Stimulated activated CD4-positive, alpha-beta T cell treated with anti-CD3 and anti-CD28 coated beads, Interleukin-15, amount 100 ng/mL, for 24 hours (primary cell): ENCODE measurements at regions not wholly inside any gene's neighbourhood (a gene's known extent, or its start where the extent isn't known, plus 50 kb on each side); places are given as distances from the start of the nearest gene placed in this dataset.

ENCODE experiments used
- DNase-seq: peaks from one replicate; pipeline ENCODE4 v3.0.0-alpha.2; 2020

DNA sequence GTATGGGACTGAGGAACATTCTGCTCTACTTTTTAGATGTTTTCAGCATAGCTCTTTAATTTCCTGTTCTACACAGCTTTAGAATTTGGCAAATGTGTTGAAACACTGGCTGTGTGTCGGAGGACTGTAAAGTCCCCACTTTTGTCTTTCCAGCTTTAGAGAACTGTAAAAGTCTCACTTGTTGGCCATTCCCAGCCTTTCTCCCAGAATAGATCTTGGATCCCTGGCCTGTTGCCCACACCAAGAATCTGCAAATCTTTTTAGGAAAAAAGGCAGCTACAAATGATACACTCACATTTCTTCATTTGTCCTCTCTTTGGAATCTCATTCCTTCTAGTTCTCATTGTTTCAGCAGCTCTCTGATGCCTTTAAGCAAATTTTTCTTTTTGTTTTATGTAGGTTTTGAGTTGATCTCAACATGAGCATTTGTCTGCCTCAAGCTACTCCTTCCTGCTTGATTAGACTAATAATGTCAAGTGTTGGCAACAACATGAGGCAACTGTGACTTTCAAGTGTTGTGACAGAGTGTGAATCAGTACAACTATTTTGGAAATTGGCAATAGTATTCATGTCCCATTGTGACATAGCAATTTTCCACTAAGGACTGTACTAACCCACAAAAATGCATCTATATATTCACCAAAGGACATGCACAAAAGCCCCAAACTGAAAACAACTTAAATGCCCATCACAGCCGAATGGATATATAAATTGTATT is 610.8 kb downstream of the EPHA4 start:
- DNase-seq: no peak

GRCh38 chr2:220962556-220962955 is 609.5 kb downstream of the EPHA4 start:
- DNase-seq: no peak

DNA sequence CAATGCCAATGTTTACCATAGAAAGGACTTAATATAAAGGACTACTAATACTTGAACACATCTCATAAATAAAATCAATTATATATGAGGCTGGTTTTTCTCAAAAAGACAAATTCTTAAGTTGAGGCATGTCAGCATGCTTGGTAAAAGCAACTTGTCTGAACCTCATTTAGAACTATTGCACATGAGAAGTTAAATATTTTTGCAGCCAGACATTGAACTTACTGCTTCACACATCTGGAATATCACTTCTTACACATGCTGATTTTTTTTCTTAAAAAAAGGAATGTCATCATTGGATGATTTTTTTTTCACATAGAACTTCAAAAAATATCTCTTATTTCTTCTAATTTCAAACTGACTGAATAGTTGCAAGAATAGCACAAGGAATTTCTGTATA is 609.0 kb downstream of the EPHA4 start:
- DNase-seq: no peak

- DNase-seq: no peak
Observed at GRCh38 chr2:220963930-220964329, 608.2 kb downstream of the EPHA4 start.

DNA sequence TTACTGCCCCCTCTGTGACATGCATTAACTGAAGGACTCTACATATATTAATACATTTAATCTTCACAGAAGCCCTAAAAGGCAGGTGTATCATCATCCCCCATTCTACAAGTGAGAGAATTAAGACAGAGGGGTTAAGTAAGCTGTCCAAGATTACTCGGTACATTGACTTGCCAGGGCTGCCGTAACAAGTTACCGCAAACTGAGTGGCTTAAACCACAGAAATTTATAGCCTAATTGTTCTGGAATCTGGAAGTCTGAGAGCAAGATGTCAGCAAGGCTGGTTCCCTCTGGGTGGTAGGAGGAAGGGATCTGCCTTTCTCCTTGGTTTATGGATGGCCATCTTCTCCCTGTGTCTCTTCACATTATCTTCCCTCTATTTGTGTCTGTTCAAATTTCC is 605.5 kb downstream of the EPHA4 start:
- no peak for DNase-seq

DNA sequence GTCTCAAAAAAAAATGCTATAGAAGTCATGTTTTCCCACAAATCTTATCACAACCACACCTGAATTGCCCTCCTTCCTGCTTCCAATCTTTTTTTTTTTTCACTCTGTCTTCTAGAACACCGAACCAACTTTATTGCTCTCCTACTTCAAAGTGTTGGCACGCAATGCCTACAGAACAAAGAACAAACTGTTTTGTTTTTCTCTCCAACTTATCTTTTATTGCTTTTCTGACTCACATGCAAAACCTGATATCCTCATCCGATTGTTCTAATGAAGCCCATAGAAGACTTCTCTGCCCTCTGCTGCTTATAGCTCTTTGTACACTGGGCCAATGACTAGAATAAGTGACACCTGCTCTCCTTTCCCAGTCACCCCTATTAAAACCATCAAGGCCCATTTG is 602.8 kb downstream of the EPHA4 start:
- DNase-seq: no peak

GRCh38 chr2:220980966-220981675 is 591.0 kb downstream of the EPHA4 start:
- DNase-seq: no peak

DNA sequence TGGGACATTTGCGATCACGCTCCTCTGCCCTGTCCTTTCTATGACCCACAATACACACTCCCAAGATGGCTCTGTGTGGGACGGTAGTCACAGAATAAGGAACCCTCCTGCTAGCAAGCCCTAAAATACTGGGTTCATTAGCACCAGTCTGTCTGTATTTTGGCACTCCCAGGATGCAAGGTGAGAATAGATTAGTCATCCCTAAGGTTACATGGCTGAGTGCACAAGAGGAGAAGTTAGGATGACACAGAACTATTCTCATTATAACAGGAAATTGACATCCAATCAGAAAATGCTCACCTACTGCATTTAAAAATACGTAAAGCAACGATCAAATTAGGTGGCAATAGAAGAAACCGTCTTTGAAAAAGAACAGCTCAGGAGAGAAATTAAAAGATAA is 590.2 kb downstream of the EPHA4 start:
- DNase-seq: no peak

DNA sequence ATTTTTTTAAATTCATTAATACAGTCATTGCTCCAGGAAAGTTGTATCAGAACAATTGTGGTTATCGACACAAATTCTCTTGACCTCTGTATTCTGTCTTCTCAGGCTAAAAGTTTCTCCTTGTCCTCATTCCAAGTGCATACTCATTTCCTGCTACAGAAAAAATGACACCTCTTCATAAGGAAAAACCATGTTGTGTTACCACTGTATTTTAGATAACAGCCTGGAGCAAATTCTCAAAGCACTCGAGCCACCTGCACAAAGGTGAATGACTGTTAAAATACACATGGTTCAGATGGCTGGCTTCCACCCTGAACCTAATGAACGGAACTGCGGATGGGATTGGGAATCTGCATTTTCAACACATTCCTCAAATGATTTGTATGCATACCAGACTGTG is 586.5 kb downstream of the EPHA4 start:
- no peak for DNase-seq

- DNase-seq: no peak
Observed at GRCh38 chr2:220987839-220988238, 584.3 kb downstream of the EPHA4 start.

DNA sequence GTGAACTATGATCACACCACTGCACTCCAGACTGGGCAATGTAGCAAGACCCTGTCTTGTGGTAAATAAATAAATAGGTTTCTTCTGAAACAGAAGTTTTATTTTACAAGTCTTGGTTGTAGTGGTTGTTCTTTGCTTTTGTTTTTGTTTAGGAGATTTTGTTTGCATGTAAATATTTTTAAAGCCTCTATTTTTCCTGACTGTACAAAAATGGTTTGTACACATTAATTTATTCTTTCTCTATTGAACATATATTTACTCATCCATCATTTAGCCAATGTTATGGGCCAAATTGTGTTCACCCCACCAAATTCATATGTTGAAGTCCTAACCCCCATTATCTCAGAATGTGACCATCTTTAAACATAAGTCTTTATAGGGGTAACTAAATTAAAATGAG is 580.1 kb downstream of the EPHA4 start:
- no peak for DNase-seq

DNA sequence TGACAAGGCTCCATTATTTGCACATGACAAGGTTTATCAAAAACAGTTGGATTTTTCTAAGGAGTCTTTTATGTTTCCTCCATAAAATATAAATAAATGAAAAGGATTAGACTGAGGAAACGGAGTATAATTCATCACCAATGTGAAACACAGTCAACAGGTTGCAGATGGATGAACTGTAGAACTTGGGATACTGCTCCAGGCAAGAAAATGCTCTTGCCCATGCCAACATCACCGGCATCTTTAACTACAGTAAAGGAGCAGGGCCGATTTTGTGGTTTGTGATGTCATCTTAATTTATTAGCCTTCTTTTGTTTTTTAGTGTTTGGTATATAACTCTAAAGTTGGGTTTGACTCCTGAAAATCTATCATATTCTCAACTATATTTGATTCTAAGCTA is 577.3 kb downstream of the EPHA4 start:
- DNase-seq: no peak

DNA sequence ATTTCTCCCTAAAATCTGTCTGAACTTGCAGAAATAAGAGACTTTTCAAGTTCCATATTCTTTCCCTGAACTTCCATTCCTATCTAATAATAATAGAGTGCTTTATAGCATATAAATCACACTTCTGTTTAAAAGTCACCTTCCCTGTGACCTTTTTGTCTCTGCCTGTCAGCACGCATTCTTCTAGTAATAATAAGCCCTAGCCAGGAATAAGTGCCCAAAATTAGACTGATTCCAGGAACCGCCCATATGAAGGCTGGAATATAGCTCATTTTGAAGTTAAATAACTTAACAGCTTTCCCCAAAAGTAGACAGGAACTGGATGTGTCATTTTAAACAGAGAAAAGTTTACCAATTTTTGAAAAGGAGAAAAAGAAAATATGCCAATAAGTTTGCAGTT is 576.5 kb downstream of the EPHA4 start:
- no peak for DNase-seq

DNA sequence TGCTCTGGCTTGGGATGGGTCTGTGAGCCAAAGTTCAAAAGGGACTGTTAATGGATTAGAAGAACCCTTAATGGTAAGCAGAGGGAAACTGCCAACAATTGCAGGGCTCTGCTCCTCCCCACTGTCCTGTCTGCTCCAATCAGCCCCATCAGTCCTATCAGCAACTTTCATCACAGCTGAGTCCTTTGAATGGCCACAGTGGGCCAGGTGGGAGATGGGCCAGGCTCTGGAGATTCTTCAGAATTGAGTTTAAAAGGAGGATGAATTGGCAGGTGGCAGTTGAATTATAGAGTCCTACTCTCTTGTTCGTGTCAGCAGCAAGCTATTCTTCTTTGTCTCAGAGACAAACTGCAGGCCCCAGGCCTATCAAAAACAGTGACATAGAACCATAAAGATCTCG is 573.9 kb downstream of the EPHA4 start:
- DNase-seq: no peak

GRCh38 chr2:220999356-220999755 is 572.7 kb downstream of the EPHA4 start:
- no peak for DNase-seq

DNA sequence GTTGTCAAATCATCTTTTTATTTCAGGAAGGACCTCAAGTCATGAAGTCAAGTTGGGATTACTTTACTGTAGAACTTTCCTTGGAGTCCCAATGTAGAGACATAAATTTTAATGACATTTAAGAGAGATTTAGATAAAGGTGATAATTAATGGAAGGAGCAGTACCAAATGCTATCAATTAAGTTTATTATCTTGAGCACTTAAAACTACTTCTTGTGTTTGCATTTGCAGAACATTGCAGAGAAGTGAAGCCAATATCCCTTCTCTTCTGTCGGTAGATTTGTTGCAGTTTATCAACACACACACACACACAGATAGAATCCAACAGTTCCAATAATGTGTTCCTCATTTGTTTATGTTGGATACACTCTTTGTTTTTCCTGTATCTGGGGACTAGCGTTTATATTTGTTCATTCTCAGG is 570.7 kb downstream of the EPHA4 start:
- no peak for DNase-seq

GRCh38 chr2:221002101-221002685 is 569.9 kb downstream of the EPHA4 start:
- DNase-seq: no peak

GRCh38 chr2:221005338-221005737 is 566.8 kb downstream of the EPHA4 start:
- no peak for DNase-seq

DNA sequence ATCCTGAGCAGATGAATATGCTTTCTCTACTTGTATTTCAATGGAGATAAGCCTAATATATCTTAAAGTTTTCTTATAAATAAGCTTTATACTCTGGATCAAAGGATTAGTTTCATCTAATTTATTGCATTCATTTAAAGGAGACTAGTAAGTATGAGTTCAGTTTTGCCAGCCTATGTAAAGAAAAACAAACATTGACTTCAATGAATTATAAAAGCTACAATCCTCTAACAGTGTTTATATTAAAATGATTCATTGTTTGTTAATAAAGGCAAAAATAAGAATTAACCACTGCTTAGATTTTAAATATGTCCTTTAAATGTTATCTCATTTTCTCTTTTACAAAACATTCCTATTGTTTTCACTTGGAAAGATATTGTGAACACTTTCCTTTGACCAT is 566.0 kb downstream of the EPHA4 start:
- DNase-seq: no peak

DNA sequence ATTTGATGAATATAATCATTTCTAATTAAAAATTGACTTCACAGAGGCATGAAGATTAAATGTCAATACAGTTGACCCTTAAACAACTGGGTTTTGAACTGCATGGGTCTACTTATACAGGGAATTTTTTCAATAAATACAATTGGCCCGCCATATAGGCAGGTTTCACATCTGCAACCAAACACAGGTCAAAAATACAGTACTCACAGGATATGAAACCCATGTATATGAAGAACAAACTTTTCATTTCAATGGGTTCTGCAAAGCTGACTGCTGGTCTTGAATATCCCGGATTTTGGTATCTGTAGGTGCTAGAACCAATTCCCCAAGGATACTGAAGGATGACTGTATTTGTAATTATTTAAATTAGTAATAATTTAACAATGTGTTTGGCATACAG is 555.6 kb downstream of the EPHA4 start:
- no peak for DNase-seq

- DNase-seq: no peak
Observed at GRCh38 chr2:221018262-221018661, 553.8 kb downstream of the EPHA4 start.

DNA sequence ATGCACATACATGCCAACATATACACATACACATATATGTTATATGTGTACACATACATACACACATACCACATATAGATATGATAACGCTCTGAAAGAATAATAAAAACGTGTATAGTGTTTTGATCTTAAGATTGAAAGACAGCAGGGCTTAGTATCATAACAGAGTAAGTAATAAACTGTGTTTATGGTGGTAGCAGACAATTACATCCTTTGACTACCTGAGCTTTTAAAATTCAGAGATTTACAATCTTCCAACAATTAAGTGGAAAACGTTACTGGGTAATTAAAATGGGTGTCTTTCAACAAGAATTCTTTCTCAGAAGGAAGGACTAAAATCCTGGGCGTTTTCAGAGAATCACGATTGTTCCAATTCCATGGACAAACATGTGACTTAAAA is 552.4 kb downstream of the EPHA4 start:
- DNase-seq: no peak

- no peak for DNase-seq
Observed at GRCh38 chr2:221022554-221022953, 549.5 kb downstream of the EPHA4 start.

DNA sequence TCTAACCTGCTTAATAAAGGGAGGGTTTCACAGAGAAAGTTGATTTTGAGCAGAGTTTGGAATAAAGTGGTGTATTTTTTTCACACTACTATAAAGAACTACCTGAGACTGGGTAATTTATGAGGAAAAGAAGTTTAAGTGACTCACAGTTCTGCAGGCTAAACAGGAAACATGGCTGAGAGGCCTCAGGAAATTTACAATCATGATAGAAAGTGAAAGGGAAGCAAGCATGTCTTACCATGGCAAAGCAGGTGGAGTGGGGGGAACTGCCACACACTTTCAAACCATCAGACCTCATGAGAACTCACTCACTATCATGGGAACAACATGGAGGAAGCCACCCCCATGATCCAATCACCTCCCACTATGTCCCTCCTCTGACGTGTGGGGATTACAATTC is 546.7 kb downstream of the EPHA4 start:
- no peak for DNase-seq
